ENCODE measurements at regions not wholly inside any gene's neighbourhood (a gene's known extent, or its start where the extent isn't known, plus 50 kb on each side); places are given as distances from the start of the nearest gene placed in this dataset.
"Not testable (repeated sequence)": the region's sequence is repeated elsewhere in the genome, so short reads cannot be mapped to it uniquely, and the experiment has no call there.

- not testable (repeated sequence) for DNase-seq (ENCODE audit: low spot score)
Observed at GRCh38 chr16:29310243-29310642, 96.3 kb downstream of the NPIPB11 start.

DNA sequence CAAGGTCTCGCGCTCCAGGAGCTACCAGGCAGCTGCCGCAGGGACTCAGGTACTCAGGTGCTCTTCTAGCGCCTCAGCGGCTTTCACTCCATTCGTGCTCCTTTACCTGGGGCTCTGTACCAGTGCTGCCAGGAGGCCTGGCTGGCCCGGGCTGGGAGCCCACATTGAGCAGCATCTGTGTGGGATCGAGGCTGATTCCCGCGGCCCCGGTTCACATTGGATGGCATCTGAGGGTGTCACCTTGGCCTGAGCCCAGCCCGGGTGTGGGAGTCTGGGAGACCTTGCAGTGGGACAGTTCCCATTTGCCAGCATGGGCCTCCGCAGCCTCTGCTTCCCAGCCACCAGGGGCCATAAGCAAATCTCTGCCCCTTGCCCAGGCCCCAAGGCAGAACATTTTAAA lies 96.9 kb downstream of the NPIPB11 start:
- not testable (repeated sequence) for DNase-seq (ENCODE audit: low spot score)

GRCh38 chr16:29308644-29309546 lies 97.6 kb downstream of the NPIPB11 start:
- no peak for DNase-seq (ENCODE audit: low spot score)

- DNase-seq (ENCODE audit: low spot score) = no peak
Observed at GRCh38 chr16:29307598-29308507, 98.7 kb downstream of the NPIPB11 start.

DNA sequence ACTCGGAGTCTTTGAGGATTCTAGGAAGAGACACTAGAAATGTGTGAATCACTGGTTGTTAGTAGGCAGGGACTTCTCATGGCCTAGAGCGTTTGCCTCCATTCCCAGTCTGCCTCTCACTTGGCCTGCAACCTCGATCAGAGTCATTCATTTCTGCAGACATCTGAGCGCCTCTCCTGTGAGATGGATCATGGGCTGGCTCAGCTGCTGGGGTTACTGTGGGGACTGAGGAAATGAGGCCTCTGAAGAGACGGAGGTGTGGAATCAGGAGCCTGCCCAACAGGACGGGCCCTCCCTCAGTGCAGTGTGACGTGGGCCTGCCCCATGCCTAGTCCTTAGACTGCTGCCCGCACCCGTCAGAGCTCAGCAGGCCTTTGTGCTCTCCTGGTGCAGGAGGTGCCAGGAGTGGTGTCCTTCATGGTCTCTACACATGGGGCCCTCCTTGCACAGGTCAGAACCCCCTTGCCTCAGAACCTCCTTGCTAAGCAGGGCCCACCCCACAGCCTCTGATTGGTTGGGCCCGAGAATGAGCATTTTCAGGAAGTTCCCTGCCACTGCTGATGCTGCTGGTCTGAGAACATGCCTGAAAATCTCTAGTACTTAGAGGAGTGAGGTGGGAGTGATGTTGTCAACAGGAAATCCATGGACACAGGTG lies 99.4 kb downstream of the NPIPB11 start:
- no peak for DNase-seq (ENCODE audit: low spot score)

GRCh38 chr16:29306201-29306600 lies 100.3 kb downstream of the NPIPB11 start:
- no peak for DNase-seq (ENCODE audit: low spot score)

DNA sequence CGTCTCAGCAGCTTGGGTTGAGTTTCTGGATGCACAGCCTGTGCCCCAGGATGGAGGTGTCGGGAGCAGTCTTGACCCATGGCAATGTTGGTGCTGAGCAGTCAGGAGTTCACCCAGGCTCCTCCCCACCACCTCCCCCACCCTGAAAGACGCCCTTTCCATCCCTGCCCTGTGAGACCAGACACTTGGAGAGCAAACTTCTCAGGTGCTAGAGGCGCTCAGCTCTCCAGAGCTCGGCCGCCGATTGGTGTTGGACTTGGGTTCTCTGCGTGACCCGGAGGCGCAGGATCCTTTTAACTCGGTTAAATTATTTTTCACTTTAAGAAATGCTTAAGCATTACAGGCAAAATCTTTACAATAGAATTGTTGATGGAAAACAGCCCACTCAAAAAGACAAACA lies 101.5 kb downstream of the NPIPB11 start:
- not testable (repeated sequence) for DNase-seq (ENCODE audit: low spot score)

DNA sequence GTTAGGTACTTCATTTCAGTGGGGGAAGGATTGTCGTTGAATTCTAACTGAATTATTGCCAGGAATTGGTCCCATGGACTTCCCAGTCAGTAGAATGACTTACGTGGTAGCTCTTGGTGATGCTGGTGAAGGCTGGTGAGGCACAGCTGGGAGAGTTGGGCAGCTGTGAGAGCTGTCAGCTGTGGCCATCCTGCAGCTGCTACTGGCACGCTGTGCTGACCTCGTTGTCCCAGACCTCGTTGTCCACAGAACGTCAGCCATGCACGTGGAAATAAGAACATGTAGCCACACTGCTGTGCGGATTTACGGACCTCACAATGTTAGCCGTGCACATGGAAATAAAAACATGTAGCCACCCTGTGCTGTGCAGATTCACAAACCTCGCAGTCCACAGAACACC lies 102.3 kb downstream of the NPIPB11 start:
- no peak for DNase-seq (ENCODE audit: low spot score)

- DNase-seq (ENCODE audit: low spot score) = no peak
Observed at GRCh38 chr16:29303520-29303919, 103.0 kb downstream of the NPIPB11 start.

DNA sequence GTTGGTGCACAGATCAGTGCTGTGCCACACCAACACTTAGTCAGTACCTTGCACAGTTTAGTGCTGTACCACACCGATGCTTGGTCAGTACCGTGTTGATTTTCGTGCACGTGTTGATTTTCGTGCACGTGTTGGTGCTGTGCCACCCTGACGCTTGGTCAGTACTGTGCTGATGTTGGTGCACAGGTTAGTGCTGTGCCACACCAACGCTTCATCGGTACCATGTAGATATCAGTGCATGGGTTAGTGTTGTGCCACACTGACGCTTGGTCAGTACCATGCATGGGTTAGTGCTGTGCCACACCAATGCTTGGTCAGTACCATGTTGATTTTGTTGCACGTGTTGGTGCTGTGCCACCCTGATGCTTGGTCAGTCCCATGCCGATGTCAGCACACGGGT lies 103.5 kb downstream of the NPIPB11 start:
- DNase-seq (ENCODE audit: low spot score) = no peak

- DNase-seq (ENCODE audit: low spot score) = not testable (repeated sequence)
Observed at GRCh38 chr16:29302433-29302832, 104.1 kb downstream of the NPIPB11 start.

DNA sequence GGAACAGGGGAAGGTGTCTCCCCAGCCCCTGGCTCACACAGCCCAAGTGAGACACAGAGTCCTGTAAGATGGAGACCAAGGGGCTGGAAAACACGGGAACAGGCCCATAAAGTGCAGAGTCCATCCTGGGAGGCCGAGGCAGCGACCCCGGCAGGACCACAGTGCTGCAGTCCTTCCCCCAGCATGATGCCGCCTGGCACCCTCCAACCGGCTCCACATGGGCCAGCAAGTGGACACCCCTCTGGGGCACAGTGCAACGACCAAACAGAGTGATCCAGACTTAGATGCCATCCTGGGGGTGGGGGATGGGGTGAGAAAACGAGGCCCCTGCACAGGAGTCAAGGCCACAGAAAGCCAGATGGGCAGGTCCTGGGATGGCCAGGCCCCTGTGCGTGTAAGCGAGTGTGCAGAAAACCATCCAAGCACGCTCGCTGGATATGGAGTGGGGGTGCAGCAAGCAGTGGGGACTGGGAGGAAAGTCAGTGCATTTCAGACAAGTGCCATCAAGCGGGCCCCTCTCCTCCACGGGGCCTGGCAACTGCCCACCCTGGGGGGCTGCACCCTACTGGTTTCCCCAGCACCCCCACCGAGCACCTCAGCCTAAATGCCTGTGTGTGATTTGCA lies 104.7 kb downstream of the NPIPB11 start:
- not testable (repeated sequence) for DNase-seq (ENCODE audit: low spot score)

- not testable (repeated sequence) for DNase-seq (ENCODE audit: low spot score)
Observed at GRCh38 chr16:29300541-29301535, 105.7 kb downstream of the NPIPB11 start.

- not testable (repeated sequence) for DNase-seq (ENCODE audit: low spot score)
Observed at GRCh38 chr16:29300030-29300491, 106.5 kb downstream of the NPIPB11 start.

DNA sequence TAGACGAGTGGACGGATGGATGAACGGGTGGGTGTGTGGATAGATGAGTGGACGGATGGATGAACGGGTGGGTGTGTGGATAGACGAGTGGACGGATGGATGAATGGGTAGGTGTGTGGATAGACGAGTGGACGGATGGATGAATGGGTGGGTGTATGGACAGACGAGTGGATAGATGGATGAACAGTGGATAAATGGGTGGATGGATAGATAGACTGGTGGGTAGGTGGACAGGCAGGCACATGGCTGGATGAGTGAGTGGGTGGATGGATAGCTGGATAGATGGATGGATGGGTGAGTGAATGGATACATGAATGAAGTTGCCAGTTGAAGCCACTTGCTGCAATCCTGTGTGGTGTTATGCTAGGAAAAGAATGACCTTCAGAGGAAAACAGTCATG lies 107.5 kb downstream of the NPIPB11 start:
- DNase-seq (ENCODE audit: low spot score) = not testable (repeated sequence)

DNA sequence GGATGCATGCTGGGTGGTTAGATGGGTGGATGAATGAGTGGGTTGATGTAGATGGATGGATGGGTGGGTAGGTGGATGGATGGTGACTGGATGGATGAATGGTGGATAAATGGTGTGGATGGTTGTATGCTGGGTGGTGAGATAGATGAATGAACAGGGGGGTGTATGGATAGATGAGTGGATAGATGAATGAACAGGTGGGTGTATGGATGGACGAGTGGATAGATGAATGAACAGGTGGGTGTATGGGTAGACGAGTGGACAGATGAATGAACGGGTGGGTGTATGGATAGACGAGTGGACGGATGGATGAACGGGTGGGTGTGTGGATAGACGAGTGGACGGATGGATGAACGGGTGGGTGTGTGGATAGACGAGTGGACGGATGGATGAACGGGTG lies 108.2 kb downstream of the NPIPB11 start:
- not testable (repeated sequence) for DNase-seq (ENCODE audit: low spot score)

- not testable (repeated sequence) for DNase-seq (ENCODE audit: low spot score)
Observed at GRCh38 chr16:29297809-29298177, 108.7 kb downstream of the NPIPB11 start.

GRCh38 chr16:29297144-29297808 lies 109.2 kb downstream of the NPIPB11 start:
- DNase-seq (ENCODE audit: low spot score) = not testable (repeated sequence)

- DNase-seq (ENCODE audit: low spot score) = not testable (repeated sequence)
Observed at GRCh38 chr16:29296176-29296575, 110.3 kb downstream of the NPIPB11 start.

Data from D341Med (cell line).